NT2/D1 (cell line): ENCODE measurements at regions not wholly inside any gene's neighbourhood (a gene's known extent, or its start where the extent isn't known, plus 50 kb on each side); places are given as distances from the start of the nearest gene placed in this dataset.

Experiments used
- SUZ12 ChIP-seq: IDR thresholded peaks from 2 replicates; pipeline ENCODE4 v1.6.1; 2011; ENCODE audit not compliant: insufficient read length, insufficient read depth; ENCODE audit errors: extremely low read depth
- YY1 ChIP-seq: IDR thresholded peaks from 2 replicates; pipeline ENCODE4 v1.6.1; 2011; ENCODE audit not compliant: insufficient read length, insufficient read depth
- ZNF274 ChIP-seq: IDR thresholded peaks from 2 replicates; pipeline ENCODE4 v1.6.1; 2011; ENCODE audit warnings: mild to moderate bottlenecking, low read depth, low read length

- TF ChIP-seq YY1 (no peak), ZNF274 (no peak), SUZ12 (no peak)
Observed at GRCh38 chr11:92881940-92882450, 87.5 kb upstream of the MTNR1B start.
